Prostate gland (tissue), 2 donors: ENCODE measurements at regions not wholly inside any gene's neighbourhood (a gene's known extent, or its start where the extent isn't known, plus 50 kb on each side); places are given as distances from the start of the nearest gene placed in this dataset.

Experiments used
- POLR2A ChIP-seq: fragments of 450-650 bp; IDR thresholded peaks from one replicate; pipeline ENCODE4 v1.6.1; 2016; ENCODE audit warnings: antibody characterized with exemption, mild to moderate bottlenecking
- POLR2AphosphoS5 ChIP-seq: sonication (generic); formaldehyde crosslinking; IDR thresholded peaks from one replicate; pipeline ENCODE4 v1.6.1; 2017; ENCODE audit warnings: antibody characterized with exemption
- TF ChIP-seq, protein P1 (sequence below), 4 experiments: fragments of 200-600 bp in 2 of 4; fragments of 450-650 bp in 2 of 4; sonication (generic) in 2 of 4; IDR thresholded peaks; 1 replicate in 3 of 4; 2 replicates in 1 of 4; pipeline ENCODE4 v1.5.1; 2016 to 2019; ENCODE audit warnings: antibody characterized with exemption in 4 of 4, mild to moderate bottlenecking in 2 of 4, moderate library complexity in 2 of 4

GRCh38 chr11:95650276-95650675 lies 139.3 kb downstream of the FAM76B start:
- TF ChIP-seq POLR2AphosphoS5, result no peak
- TF ChIP-seq POLR2A, result no peak
- TF ChIP-seq, protein P1, sequence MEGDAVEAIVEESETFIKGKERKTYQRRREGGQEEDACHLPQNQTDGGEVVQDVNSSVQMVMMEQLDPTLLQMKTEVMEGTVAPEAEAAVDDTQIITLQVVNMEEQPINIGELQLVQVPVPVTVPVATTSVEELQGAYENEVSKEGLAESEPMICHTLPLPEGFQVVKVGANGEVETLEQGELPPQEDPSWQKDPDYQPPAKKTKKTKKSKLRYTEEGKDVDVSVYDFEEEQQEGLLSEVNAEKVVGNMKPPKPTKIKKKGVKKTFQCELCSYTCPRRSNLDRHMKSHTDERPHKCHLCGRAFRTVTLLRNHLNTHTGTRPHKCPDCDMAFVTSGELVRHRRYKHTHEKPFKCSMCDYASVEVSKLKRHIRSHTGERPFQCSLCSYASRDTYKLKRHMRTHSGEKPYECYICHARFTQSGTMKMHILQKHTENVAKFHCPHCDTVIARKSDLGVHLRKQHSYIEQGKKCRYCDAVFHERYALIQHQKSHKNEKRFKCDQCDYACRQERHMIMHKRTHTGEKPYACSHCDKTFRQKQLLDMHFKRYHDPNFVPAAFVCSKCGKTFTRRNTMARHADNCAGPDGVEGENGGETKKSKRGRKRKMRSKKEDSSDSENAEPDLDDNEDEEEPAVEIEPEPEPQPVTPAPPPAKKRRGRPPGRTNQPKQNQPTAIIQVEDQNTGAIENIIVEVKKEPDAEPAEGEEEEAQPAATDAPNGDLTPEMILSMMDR (IDR thresholded peaks at IDR 0.05), result no peak
